ENCODE measurements at regions not wholly inside any gene's neighbourhood (a gene's known extent, or its start where the extent isn't known, plus 50 kb on each side); places are given as distances from the start of the nearest gene placed in this dataset.

GRCh38 chr13:104847922-104848321 is 1687.5 kb downstream of the EFNB2 start:
- no peak for TF ChIP-seq CTCF (IDR thresholded peaks at IDR 0.05)

- no peak for TF ChIP-seq CTCF (IDR thresholded peaks at IDR 0.05)
Measured at GRCh38 chr13:104843401-104843800, 1692.1 kb downstream of the EFNB2 start.

- no peak for TF ChIP-seq CTCF (IDR thresholded peaks at IDR 0.05)
Measured at GRCh38 chr13:104841110-104841509, 1694.4 kb downstream of the EFNB2 start.

GRCh38 chr13:104837756-104838155 is 1697.7 kb downstream of the EFNB2 start:
- TF ChIP-seq CTCF (IDR thresholded peaks at IDR 0.05) = no peak

GRCh38 chr13:104833221-104833620 is 1702.2 kb downstream of the EFNB2 start:
- no peak for TF ChIP-seq CTCF (IDR thresholded peaks at IDR 0.05)

GRCh38 chr13:104832231-104832630 is 1703.2 kb downstream of the EFNB2 start:
- no peak for TF ChIP-seq CTCF (IDR thresholded peaks at IDR 0.05)

GRCh38 chr13:104831831-104832230 is 1703.6 kb downstream of the EFNB2 start:
- no peak for TF ChIP-seq CTCF (IDR thresholded peaks at IDR 0.05)

GRCh38 chr13:104823709-104824108 is 1711.8 kb downstream of the EFNB2 start:
- no peak for TF ChIP-seq CTCF (IDR thresholded peaks at IDR 0.05)
